SK-N-SH (cell line): ENCODE measurements at regions not wholly inside any gene's neighbourhood (a gene's known extent, or its start where the extent isn't known, plus 50 kb on each side); places are given as distances from the start of the nearest gene placed in this dataset.

Experiments used
- FOXM1 ChIP-seq: IDR thresholded peaks from 2 replicates; pipeline ENCODE4 v1.4.0; 2012; ENCODE audit warnings: low read depth, mild to moderate bottlenecking
- RCOR1 ChIP-seq: fragments of 150-350 bp; IDR thresholded peaks from 2 replicates; pipeline ENCODE4 v1.6.1; 2017; ENCODE audit warnings: antibody characterized with exemption, low read length
- SIN3A ChIP-seq: IDR thresholded peaks from 2 replicates; pipeline ENCODE4 v1.6.1; 2012; ENCODE audit warnings: low read depth, mild to moderate bottlenecking, low read length, moderate library complexity, borderline replicate concordance
- TCF12 ChIP-seq: IDR thresholded peaks from 2 replicates; pipeline ENCODE4 v1.4.0; 2012
- TEAD4 ChIP-seq: IDR thresholded peaks from 2 replicates; pipeline ENCODE4 v1.4.0; 2012; ENCODE audit warnings: mild to moderate bottlenecking, borderline replicate concordance; ENCODE audit not compliant: insufficient read depth
- YY1 ChIP-seq: IDR thresholded peaks from 2 replicates; pipeline ENCODE4 v1.4.0; 2012; ENCODE audit warnings: low read depth, mild to moderate bottlenecking
- TF ChIP-seq, protein P1 (sequence below): fragments of 200-600 bp; sonication (generic); IDR thresholded peaks from 2 replicates; pipeline ENCODE4 v1.6.1; 2017; ENCODE audit warnings: antibody characterized with exemption, mild to moderate bottlenecking, moderate library complexity
- TF ChIP-seq, protein P2 (sequence below): fragments of 150-350 bp; IDR thresholded peaks from 2 replicates; pipeline ENCODE4 v1.6.1; 2016; ENCODE audit warnings: mild to moderate bottlenecking, low read depth, low read length

DNA sequence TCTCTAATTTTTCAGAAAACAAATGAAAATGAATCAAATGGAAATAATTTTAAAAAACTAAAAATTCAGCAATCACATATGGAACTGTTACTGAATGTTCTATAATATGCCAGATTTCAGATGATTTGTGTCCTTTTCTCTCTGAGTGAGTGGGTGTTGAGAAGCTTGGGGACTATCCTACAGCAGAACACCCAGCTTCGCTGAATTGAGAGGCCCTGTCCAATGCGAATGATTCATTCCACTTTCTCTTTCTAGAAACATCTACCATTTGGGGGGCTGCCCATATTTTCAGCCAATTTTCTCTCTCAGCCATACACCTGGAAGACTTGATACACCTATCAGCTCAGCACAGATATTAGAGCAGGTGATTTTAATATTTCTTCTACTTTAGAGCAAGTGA lies 1666.7 kb downstream of the EFNB2 start:
- TF ChIP-seq, protein P1, sequence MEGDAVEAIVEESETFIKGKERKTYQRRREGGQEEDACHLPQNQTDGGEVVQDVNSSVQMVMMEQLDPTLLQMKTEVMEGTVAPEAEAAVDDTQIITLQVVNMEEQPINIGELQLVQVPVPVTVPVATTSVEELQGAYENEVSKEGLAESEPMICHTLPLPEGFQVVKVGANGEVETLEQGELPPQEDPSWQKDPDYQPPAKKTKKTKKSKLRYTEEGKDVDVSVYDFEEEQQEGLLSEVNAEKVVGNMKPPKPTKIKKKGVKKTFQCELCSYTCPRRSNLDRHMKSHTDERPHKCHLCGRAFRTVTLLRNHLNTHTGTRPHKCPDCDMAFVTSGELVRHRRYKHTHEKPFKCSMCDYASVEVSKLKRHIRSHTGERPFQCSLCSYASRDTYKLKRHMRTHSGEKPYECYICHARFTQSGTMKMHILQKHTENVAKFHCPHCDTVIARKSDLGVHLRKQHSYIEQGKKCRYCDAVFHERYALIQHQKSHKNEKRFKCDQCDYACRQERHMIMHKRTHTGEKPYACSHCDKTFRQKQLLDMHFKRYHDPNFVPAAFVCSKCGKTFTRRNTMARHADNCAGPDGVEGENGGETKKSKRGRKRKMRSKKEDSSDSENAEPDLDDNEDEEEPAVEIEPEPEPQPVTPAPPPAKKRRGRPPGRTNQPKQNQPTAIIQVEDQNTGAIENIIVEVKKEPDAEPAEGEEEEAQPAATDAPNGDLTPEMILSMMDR: no peak
- no peak for TF ChIP-seq RCOR1
- TF ChIP-seq YY1: no peak
- no peak for TF ChIP-seq TCF12
- no peak for TF ChIP-seq SIN3A
- TF ChIP-seq FOXM1: no peak
- TF ChIP-seq, protein P2, sequence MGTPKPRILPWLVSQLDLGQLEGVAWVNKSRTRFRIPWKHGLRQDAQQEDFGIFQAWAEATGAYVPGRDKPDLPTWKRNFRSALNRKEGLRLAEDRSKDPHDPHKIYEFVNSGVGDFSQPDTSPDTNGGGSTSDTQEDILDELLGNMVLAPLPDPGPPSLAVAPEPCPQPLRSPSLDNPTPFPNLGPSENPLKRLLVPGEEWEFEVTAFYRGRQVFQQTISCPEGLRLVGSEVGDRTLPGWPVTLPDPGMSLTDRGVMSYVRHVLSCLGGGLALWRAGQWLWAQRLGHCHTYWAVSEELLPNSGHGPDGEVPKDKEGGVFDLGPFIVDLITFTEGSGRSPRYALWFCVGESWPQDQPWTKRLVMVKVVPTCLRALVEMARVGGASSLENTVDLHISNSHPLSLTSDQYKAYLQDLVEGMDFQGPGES: no peak
- no peak for TF ChIP-seq TEAD4
